Ovary (tissue), 3 donors: ENCODE measurements at regions not wholly inside any gene's neighbourhood (a gene's known extent, or its start where the extent isn't known, plus 50 kb on each side); places are given as distances from the start of the nearest gene placed in this dataset.

ENCODE experiments used
- EP300 ChIP-seq: sonication (generic); formaldehyde crosslinking; IDR thresholded peaks from one replicate; pipeline ENCODE4 v1.6.1; 2017; ENCODE audit warnings: antibody characterized with exemption
- POLR2A ChIP-seq: fragments of 450-650 bp; IDR thresholded peaks from one replicate; pipeline ENCODE4 v1.6.1; 2017; ENCODE audit warnings: antibody characterized with exemption, mild to moderate bottlenecking, moderate library complexity
- TF ChIP-seq, protein P1 (sequence below), 3 donors: fragments of 450-650 bp in 2 of 3; fragments of 200-600 bp in 1 of 3; IDR thresholded peaks; one replicate each; pipeline versions ENCODE4 v1.5.1 to v1.8.0; 2016 to 2022; ENCODE audit warnings: antibody characterized with exemption in 3 of 3, mild to moderate bottlenecking in 1 of 3
- donor health status: DM: no; HTN: no; CAD: no.

DNA sequence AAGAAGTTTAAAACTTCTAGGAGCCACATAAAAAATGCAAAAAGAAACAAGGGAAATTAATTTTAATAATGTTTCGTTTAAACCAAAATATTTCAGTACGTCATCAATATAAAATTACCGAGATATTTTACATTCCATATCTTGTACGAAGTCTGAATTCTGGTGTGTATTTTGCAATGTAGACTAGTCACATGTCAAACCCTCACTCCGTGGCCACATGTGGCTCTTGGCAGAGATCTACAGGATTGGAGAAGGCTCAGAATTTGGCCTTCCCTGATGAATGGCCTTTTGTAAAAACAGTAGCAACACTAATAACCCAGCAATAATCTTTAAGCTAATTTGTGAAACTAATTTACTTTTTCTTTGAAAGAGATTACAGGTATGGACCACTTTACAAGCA lies 217.1 kb downstream of the PRL start:
- TF ChIP-seq, protein P1, sequence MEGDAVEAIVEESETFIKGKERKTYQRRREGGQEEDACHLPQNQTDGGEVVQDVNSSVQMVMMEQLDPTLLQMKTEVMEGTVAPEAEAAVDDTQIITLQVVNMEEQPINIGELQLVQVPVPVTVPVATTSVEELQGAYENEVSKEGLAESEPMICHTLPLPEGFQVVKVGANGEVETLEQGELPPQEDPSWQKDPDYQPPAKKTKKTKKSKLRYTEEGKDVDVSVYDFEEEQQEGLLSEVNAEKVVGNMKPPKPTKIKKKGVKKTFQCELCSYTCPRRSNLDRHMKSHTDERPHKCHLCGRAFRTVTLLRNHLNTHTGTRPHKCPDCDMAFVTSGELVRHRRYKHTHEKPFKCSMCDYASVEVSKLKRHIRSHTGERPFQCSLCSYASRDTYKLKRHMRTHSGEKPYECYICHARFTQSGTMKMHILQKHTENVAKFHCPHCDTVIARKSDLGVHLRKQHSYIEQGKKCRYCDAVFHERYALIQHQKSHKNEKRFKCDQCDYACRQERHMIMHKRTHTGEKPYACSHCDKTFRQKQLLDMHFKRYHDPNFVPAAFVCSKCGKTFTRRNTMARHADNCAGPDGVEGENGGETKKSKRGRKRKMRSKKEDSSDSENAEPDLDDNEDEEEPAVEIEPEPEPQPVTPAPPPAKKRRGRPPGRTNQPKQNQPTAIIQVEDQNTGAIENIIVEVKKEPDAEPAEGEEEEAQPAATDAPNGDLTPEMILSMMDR (IDR thresholded peaks at IDR 0.05), result no peak
- TF ChIP-seq POLR2A, result no peak
- no peak for TF ChIP-seq EP300
